Heart right ventricle (tissue), 16 donors: ENCODE measurements at regions not wholly inside any gene's neighbourhood (a gene's known extent, or its start where the extent isn't known, plus 50 kb on each side); places are given as distances from the start of the nearest gene placed in this dataset.

Experiments
- ATAC-seq, 8 donors: fragments of 200-7000 bp; cut with Tn5 transposase; one replicate each; pipeline ENCODE4 v1.9.1; 2020; ENCODE audit warnings: mild to moderate bottlenecking in 8 of 8, moderate library complexity in 8 of 8, moderate number of reproducible peaks in 1 of 8
- DNase-seq, 2 donors: peaks; one replicate each; pipeline ENCODE4 v3.0.0-alpha.2; 2020
- H3K27ac ChIP-seq, 10 donors: fragments of 200-600 bp; sonication (generic) in 2 of 10; one replicate each; pipeline versions ENCODE4 v1.5.0 to v1.8.0; 2020 to 2022; ENCODE audit warnings: mild to moderate bottlenecking in 3 of 10
- H3K27me3 ChIP-seq, 7 donors: fragments of 200-600 bp; one replicate each; pipeline ENCODE4 v1.8.0; 2021 to 2022; ENCODE audit warnings: mild to moderate bottlenecking in 2 of 7
- H3K36me3 ChIP-seq, 9 donors: fragments of 200-600 bp; sonication (generic) in 1 of 9; one replicate each; pipeline versions ENCODE4 v1.5.0 to v1.8.0; 2020 to 2022; ENCODE audit warnings: mild to moderate bottlenecking in 2 of 9
- H3K4me1 ChIP-seq, 9 donors: fragments of 200-600 bp; sonication (generic) in 1 of 9; one replicate each; pipeline versions ENCODE4 v1.5.0 to v1.8.0; 2020 to 2022; ENCODE audit warnings: mild to moderate bottlenecking in 4 of 9
- H3K4me3 ChIP-seq, 10 donors: fragments of 200-600 bp; sonication (generic) in 2 of 10; one replicate each; pipeline versions ENCODE4 v1.5.0 to v1.8.0; 2020 to 2022; ENCODE audit warnings: mild to moderate bottlenecking in 7 of 10, moderate library complexity in 2 of 10
- H3K9me3 ChIP-seq, 11 donors: fragments of 200-600 bp in 10 of 11; sonication (generic) in 2 of 11; one replicate each; pipeline versions ENCODE4 v1.5.0 to v1.8.0; 2013 to 2022; ENCODE audit warnings: mild to moderate bottlenecking in 2 of 11, control low read depth in 1 of 11, moderate library complexity in 1 of 11
- CTCF ChIP-seq, 9 donors: fragments of 200-600 bp; sonication (generic) in 2 of 9; IDR thresholded peaks; one replicate each; pipeline versions ENCODE4 v1.5.0 to v1.8.0; 2021 to 2022; ENCODE audit warnings: antibody characterized with exemption in 9 of 9, mild to moderate bottlenecking in 5 of 9, moderate library complexity in 1 of 9
- WGBS, 2 donors: extraction: QIAGEN DNeasy Blood & Tissue Kit; methylation state at CpG; one replicate each; pipeline ENCODE4 v1.1.7; 2013; ENCODE audit warnings: inconsistent platforms in 1 of 2; 5-methylcytosine and 5-hydroxymethylcytosine counted together
- intact Hi-C, 10 donors: fragments of 100-400 bp; cut with DNase I; formaldehyde crosslinking; loops; one replicate each; pipeline versions ENCODE4 v1.11.1 to v1.14.2; 2022
- donor health status: Arrhythmogenic right ventricular cardiomyopathy.
- donor health status: ischemic (EF 13 %, LVEDD 7.1; RV severe dilation, severe dysfunction).
- donor health status: healthy with polysubstance abuse.
- donor health status: DM: no; HTN: yes; CAD: no.
- donor health status: DM: no; HTN: no; CAD: no.
- donor health status: ischemic (EF 25% LVEDD 6.9; RV normal size, moderate dysfunction).
- donor health status: ischemic (EF 25% LVEDD 5.7; RV mildly dilated, moderate dysfunction).
- donor health status: healthy.
- donor health status: DM: yes; HTN: yes; CAD: no.
- donor health status: Ischemic cardiomyopathy.
- donor health status: ischemic (EF 35%, LVEDD 5.7; RV mildly dilated, moderate dysfunction).
- donor health status: nonischemic (EF 11% LVEDD 7.7; RV severe dilation, severe dysfunction).
- donor health status: DM: yes; HTN: yes; CAD: no.
- donor health status: PGD.
- donor health status: ischemic (EF 29% LVEDD 5.4; RV normal size, mild dysfunction).
- donor health status: nonischemic (EF 23%, LVEDD 6.1; RV moderate dilation, normal function).

- Histone ChIP-seq H3K4me3 (no peak overlapping the region), H3K4me1 (peaks cover 4 to 43% (median 28%) of the 10 kb centered on the region in 9 donors), H3K27ac (peak overlapping the region in 7 of 10 donors; percentile 33 to 73 (median 63)), H3K9me3 (no peaks in the 10 kb centered on the region), H3K27me3 (peaks cover 0 to 14% (median 6%) of the 10 kb centered on the region in 7 donors), H3K36me3 (no peaks in the 10 kb centered on the region)
- ATAC-seq, result peak in 6 of 8 donors; percentile 28 to 66 (median 54)
- DNase-seq, result no peak
- 69 to 72% methylated on average over 10 to 12 of the region's 12 CpGs for WGBS, 2 donors
- intact Hi-C loops, result no loop called here
- TF ChIP-seq CTCF (IDR thresholded peaks at IDR 0.05), result no peak
Observed at GRCh38 chr5:133818869-133819600, 149.4 kb downstream of the C5orf15 start.

GRCh38 chr5:133818031-133818431 is 150.4 kb downstream of the C5orf15 start:
- 18 to 28% methylated on average over 5 of the region's 5 CpGs for WGBS, 2 donors
- Histone ChIP-seq H3K36me3 (no peaks in the 10 kb centered on the region), H3K4me3 (no peak overlapping the region), H3K4me1 (peaks cover 4 to 43% (median 28%) of the 10 kb centered on the region in 9 donors), H3K9me3 (no peaks in the 10 kb centered on the region), H3K27ac (peak overlapping the region in 7 of 10 donors; percentile 28 to 73 (median 63)), H3K27me3 (peaks cover 0 to 22% (median 4%) of the 10 kb centered on the region in 7 donors)
- DNase-seq, result peak; percentile 39 to 77
- TF ChIP-seq CTCF (IDR thresholded peaks at IDR 0.05), result no peak
- ATAC-seq, result peak; percentile 62 to 93 (median 89)
- intact Hi-C loops, result no loop called here

GRCh38 chr5:133817456-133817855 is 151.0 kb downstream of the C5orf15 start:
- Histone ChIP-seq H3K9me3 (no peaks in the 10 kb centered on the region), H3K27me3 (peaks cover 0 to 22% (median 4%) of the 10 kb centered on the region in 7 donors), H3K4me3 (no peak overlapping the region), H3K36me3 (no peaks in the 10 kb centered on the region), H3K27ac (peak overlapping the region in 3 of 10 donors; percentile 25 to 73 (median 69)), H3K4me1 (peaks cover 4 to 43% (median 28%) of the 10 kb centered on the region in 9 donors)
- ATAC-seq (peak in 4 of 8 donors; percentile 4 to 6 (median 5)), DNase-seq (no peak)
- no peak for TF ChIP-seq CTCF (IDR thresholded peaks at IDR 0.05)
- intact Hi-C loops, result no loop called here
- 56 to 67% methylated on average over 2 of the region's 2 CpGs for WGBS, 2 donors

- H3K4me3 ChIP-seq, result no peak overlapping the region
- H3K4me1 ChIP-seq, result peaks cover 4 to 43% (median 28%) of the 10 kb centered on the region in 9 donors
- no peaks in the 10 kb centered on the region for H3K9me3 ChIP-seq
- no peaks in the 10 kb centered on the region for H3K36me3 ChIP-seq
- TF ChIP-seq CTCF (IDR thresholded peaks at IDR 0.05), result no peak
- peaks cover 0 to 22% (median 4%) of the 10 kb centered on the region in 7 donors for H3K27me3 ChIP-seq
- ATAC-seq, result no peak
- no peak for DNase-seq
- H3K27ac ChIP-seq, result no peak overlapping the region
- intact Hi-C loops, result no loop called here
- 94 to 96% methylated on average over 5 of the region's 5 CpGs for WGBS, 2 donors
Observed at GRCh38 chr5:133816791-133817190, 151.6 kb downstream of the C5orf15 start.
